ENCODE measurements at regions not wholly inside any gene's neighbourhood (a gene's known extent, or its start where the extent isn't known, plus 50 kb on each side); places are given as distances from the start of the nearest gene placed in this dataset.
"Not testable (repeated sequence)": the region's sequence is repeated elsewhere in the genome, so short reads cannot be mapped to it uniquely, and the experiment has no call there.

DNA sequence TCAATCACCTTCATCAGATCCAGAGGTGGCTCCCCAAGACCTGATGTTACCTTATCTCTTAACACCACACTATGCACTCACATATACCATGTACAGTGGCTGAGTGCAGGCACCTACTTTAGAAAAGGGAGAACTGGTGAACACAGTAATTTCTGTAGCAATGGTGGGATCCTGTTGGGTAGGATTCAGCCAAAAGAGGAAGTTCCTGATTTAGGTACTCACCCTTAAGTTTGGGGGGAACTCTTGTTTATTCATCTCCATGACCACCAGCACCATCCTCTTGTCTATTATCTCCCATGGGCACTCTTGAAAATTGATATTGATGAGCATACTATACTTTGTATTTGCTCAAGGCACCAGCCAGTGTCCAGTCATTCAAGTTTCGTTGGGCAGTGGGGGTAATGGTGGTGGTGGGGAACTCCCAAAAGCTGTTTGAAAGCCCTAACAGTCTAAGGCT is 324.4 kb downstream of the LMO7 start:
- WGBS: 76% methylated on average over 1 of the region's 1 CpG
- no peaks in the 10 kb centered on the region for H3K9me3 ChIP-seq (ENCODE audit: insufficient read depth, low read depth, low read length)
- no peaks in the 10 kb centered on the region for H3K36me3 ChIP-seq (ENCODE audit: insufficient read depth, low read length)
- no peak overlapping the region for H3K27ac ChIP-seq (ENCODE audit: low read depth, low read length)
- H3K4me1 ChIP-seq (ENCODE audit: insufficient read depth, low read length): no peaks in the 10 kb centered on the region; the same call in 1 of the 2 replicates
- H3K27me3 ChIP-seq (ENCODE audit: insufficient read depth, low read length): no peaks in the 10 kb centered on the region
- H3K4me3 ChIP-seq (ENCODE audit: low read length): no peak overlapping the region
- H3K9ac ChIP-seq (ENCODE audit: low read depth, low read length): no peak overlapping the region

DNA sequence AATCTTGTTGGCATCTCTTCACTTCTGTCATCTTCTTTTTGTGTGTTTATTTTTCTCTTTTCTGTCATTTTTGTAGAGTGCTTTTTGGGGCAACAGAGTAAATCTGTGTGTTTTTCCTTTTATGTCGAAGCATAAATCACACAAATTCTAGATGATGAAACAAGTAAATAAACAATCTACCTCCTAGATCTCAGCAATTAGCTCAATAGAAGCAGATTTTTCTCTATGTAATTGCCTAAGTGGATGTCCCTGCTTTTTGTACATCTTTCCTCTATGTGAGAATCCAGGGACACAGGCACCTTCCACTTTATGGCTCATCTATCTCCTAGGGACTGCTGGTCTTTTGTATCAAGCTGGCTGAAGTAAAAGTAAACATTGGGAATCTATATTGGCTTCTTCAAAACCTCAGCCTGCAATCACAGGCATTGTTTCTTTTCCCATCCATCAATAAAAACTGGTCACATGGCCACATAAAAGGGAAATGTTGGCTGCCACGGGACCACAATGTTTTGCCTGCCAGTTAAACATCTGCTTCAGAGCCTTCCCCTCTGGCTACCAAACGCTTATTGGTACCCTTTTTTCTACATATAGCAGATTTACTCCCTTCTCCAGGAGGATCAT is 323.8 kb downstream of the LMO7 start:
- Histone ChIP-seq H3K4me1 (ENCODE audit: insufficient read depth, low read length) (no peaks in the 10 kb centered on the region; the same call in 1 of the 2 replicates), H3K27ac (ENCODE audit: low read depth, low read length) (no peak overlapping the region), H3K9me3 (ENCODE audit: insufficient read depth, low read depth, low read length) (no peaks in the 10 kb centered on the region), H3K36me3 (ENCODE audit: insufficient read depth, low read length) (no peaks in the 10 kb centered on the region), H3K4me3 (ENCODE audit: low read length) (no peak overlapping the region), H3K9ac (ENCODE audit: low read depth, low read length) (no peak overlapping the region), H3K27me3 (ENCODE audit: insufficient read depth, low read length) (no peaks in the 10 kb centered on the region)
- 83% methylated on average over 3 of the region's 3 CpGs for WGBS

DNA sequence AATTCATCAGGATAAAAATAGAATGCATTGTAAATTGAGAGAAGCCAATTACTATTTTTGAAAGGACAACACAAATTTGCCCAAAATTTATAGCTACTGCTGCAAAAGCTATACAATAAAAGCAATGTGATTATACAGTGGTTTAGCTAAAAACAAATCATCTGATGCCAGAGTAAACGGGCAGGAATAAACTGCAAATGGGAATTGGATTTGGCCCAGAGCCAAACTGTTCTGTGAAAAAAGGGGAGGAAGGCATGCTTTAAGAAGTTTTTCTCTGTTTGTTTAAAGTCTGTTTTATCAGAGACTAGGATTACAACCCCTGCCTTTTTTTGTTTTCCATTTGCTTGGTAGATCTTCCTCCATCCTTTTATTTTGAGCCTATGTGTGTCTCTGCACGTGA is 317.5 kb downstream of the LMO7 start:
- H3K36me3 ChIP-seq (ENCODE audit: insufficient read depth, low read length); H3K4me3 ChIP-seq (ENCODE audit: low read length); H3K4me1 ChIP-seq (ENCODE audit: insufficient read depth, low read length); H3K27me3 ChIP-seq (ENCODE audit: insufficient read depth, low read length); H3K9ac ChIP-seq (ENCODE audit: low read depth, low read length); H3K9me3 ChIP-seq (ENCODE audit: insufficient read depth, low read depth, low read length); H3K27ac ChIP-seq (ENCODE audit: low read depth, low read length): not testable (repeated sequence)
- WGBS: 89% methylated on average over 1 of the region's 2 CpGs

DNA sequence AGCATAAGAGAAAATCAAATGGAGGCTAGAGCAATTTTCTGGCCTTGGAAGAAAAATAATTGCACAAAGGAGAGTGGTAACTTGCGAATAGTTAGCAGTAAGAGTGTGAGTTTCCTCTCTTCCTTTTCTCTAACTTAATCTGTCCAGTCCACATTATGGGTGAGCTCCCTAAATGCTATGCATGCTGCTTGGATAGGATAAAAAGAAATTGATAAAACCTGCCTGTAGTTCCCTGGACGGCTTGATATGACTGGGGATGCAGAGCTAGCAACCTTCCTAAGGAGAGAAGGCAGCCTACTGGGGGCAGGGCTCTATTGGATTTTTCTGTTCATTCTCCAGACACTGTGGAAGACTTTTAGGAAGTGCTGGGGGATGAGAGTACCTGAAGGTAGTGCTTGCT is 311.3 kb downstream of the LMO7 start:
- 95% methylated on average over 2 of the region's 2 CpGs for WGBS
- H3K4me3 ChIP-seq (ENCODE audit: low read length): no peak overlapping the region

DNA sequence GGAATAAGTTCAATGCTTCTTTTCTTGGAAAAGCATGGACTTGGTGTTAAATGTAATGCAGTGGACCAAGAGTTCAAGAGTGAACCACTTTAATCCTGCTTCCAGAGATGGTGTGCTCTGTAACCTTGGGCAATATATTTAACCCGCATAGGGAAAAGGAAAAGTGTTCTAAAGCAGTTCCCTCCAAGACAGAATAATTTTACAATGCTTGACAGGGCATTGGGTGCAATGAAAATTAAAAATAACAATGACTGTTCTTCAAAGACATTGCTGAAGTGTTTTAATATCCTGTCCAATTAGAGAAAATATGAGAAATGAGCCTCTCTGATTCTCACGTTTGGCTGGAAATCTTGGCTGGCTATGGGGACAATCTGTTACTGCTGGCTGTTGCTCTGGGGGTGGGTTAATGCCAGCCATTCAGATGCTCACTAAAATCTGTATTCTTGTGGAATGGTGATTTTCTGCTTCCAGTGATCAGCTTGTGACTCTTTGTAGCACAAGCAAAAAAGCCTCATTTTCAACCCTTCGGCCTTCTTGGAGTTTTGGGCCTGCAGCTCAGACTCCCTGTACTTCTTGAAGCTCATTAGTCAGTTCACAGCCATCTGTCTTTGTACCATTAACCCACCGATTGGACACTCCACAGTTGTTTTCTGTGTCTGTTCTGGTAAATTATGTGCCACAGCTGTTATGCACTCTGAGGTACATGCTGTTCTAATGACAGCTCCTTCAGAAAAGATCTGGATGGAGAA is 310.6 kb downstream of the LMO7 start:
- no peak overlapping the region for H3K27ac ChIP-seq (ENCODE audit: low read depth, low read length)
- H3K4me3 ChIP-seq (ENCODE audit: low read length): no peak overlapping the region
- H3K36me3 ChIP-seq (ENCODE audit: insufficient read depth, low read length): no peaks in the 10 kb centered on the region
- no peak overlapping the region for H3K9ac ChIP-seq (ENCODE audit: low read depth, low read length)
- no peaks in the 10 kb centered on the region for H3K9me3 ChIP-seq (ENCODE audit: insufficient read depth, low read depth, low read length)
- no peaks in the 10 kb centered on the region for H3K27me3 ChIP-seq (ENCODE audit: insufficient read depth, low read length)
- 93% methylated on average over 4 of the region's 4 CpGs for WGBS
- H3K4me1 ChIP-seq (ENCODE audit: insufficient read depth, low read length): no peaks in the 10 kb centered on the region

More for the DNA sequence above, 311.3 kb downstream of the LMO7 start:
- Histone ChIP-seq H3K27me3 (ENCODE audit: insufficient read depth, low read length) (no peaks in the 10 kb centered on the region), H3K9ac (ENCODE audit: low read depth, low read length) (no peak overlapping the region), H3K9me3 (ENCODE audit: insufficient read depth, low read depth, low read length) (no peaks in the 10 kb centered on the region), H3K36me3 (ENCODE audit: insufficient read depth, low read length) (no peaks in the 10 kb centered on the region), H3K4me1 (ENCODE audit: insufficient read depth, low read length) (no peaks in the 10 kb centered on the region), H3K27ac (ENCODE audit: low read depth, low read length) (no peak overlapping the region)

DNA sequence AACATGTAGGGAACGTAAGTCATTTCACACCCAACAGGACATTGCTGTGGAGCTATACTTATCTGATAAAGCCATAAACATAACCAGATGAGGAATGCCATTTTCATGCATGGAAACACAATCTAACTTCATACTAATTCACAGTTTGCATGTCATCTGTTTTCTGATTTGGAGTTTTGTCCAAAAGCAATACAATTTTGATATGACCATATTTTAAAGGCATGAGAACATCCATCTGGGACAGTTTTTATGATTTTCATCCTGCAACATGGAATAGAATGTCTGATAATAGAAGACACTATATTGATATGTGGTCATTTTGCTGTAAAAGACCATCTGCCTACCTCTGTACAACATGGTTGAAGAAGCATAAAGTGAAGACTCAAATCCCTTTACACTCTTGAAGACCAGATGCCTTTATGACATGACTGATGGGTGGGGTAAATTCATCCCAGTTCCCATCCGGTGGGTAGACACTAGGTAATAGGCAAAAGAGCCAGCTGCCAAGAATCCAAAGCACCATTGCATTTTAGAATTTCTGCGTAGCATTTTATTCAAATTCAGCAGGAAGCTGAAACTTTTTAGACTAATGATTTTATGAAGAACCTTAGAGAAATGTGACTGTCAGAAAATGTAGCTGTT is 309.8 kb downstream of the LMO7 start:
- H3K27me3 ChIP-seq (ENCODE audit: insufficient read depth, low read length): no peaks in the 10 kb centered on the region
- no peaks in the 10 kb centered on the region for H3K4me1 ChIP-seq (ENCODE audit: insufficient read depth, low read length)
- H3K27ac ChIP-seq (ENCODE audit: low read depth, low read length): no peak overlapping the region
- no peak overlapping the region for H3K4me3 ChIP-seq (ENCODE audit: low read length)
- WGBS: 96% methylated on average over 3 of the region's 3 CpGs
- H3K36me3 ChIP-seq (ENCODE audit: insufficient read depth, low read length): no peaks in the 10 kb centered on the region
- no peaks in the 10 kb centered on the region for H3K9me3 ChIP-seq (ENCODE audit: insufficient read depth, low read depth, low read length)
- no peak overlapping the region for H3K9ac ChIP-seq (ENCODE audit: low read depth, low read length)

DNA sequence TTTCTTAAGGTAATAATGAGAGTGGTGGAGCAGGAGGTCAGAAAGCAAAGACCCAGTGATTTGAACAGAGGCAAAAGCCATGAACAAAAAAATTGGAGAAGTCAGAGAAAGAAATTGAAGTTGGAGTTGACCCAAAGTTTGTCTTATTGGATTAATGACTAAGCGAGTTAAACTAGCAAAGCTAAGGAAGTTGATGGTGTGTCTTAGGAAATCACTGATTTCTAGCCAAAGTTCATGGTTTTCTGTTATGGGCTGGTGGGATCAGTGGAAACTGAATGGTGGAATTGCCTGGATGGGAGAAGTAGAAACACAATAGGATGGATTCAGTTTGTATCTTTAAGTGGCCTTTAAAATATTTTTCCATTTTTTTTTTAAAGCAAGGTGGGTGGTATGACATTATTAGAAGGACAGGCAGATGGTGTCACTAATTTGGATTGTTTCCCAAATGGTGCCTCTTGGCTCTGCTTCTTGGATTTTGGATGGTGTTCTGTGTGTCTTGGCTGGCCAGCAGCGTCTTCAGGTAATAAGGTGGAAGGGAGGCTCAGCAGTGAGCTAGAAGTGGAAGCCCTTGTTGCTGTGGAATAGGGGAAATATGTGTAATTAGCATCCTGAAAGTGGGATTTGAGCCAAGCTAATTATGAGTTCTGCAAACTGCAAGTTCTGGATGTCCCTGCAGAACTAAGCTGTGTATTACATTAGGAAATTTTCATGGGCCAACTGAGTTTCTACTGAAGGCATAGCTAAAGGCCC is 302.9 kb downstream of the LMO7 start:
- H3K27me3 ChIP-seq (ENCODE audit: insufficient read depth, low read length): no peaks in the 10 kb centered on the region
- no peaks in the 10 kb centered on the region for H3K9me3 ChIP-seq (ENCODE audit: insufficient read depth, low read depth, low read length)
- H3K4me1 ChIP-seq (ENCODE audit: insufficient read depth, low read length): no peaks in the 10 kb centered on the region
- H3K36me3 ChIP-seq (ENCODE audit: insufficient read depth, low read length): no peaks in the 10 kb centered on the region
- no peak overlapping the region for H3K9ac ChIP-seq (ENCODE audit: low read depth, low read length)
- whole genome bisulfite sequencing: 94% methylated on average over 2 of the region's 2 CpGs
- no peak overlapping the region for H3K27ac ChIP-seq (ENCODE audit: low read depth, low read length)
- no peak overlapping the region for H3K4me3 ChIP-seq (ENCODE audit: low read length)

DNA sequence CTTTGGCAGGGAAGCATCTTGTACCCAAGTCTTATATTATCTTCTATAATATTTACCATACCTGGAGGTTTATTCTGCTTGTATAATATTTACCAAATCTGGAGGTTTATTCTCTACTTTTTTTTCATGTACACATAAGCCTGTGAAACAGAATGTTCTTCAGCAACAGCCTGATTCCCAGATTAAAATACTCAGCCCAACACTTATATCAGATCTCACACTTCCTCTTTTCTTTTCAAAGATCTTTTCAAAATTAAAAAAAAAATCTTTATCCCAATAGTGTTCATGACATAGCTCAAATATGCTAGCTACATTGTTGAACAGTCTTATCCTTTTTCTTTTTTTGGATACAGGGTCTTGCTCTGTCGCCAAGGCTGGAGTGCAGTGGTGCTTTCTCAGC is 300.7 kb downstream of the LMO7 start:
- no peaks in the 10 kb centered on the region for H3K27me3 ChIP-seq (ENCODE audit: insufficient read depth, low read length)
- WGBS: 100% methylated on average over 1 of the region's 1 CpG
- no peak overlapping the region for H3K9ac ChIP-seq (ENCODE audit: low read depth, low read length)
- no peak overlapping the region for H3K4me3 ChIP-seq (ENCODE audit: low read length)
- H3K27ac ChIP-seq (ENCODE audit: low read depth, low read length): no peak overlapping the region
- no peaks in the 10 kb centered on the region for H3K4me1 ChIP-seq (ENCODE audit: insufficient read depth, low read length)
- H3K9me3 ChIP-seq (ENCODE audit: insufficient read depth, low read depth, low read length): no peaks in the 10 kb centered on the region
- no peaks in the 10 kb centered on the region for H3K36me3 ChIP-seq (ENCODE audit: insufficient read depth, low read length)

DNA sequence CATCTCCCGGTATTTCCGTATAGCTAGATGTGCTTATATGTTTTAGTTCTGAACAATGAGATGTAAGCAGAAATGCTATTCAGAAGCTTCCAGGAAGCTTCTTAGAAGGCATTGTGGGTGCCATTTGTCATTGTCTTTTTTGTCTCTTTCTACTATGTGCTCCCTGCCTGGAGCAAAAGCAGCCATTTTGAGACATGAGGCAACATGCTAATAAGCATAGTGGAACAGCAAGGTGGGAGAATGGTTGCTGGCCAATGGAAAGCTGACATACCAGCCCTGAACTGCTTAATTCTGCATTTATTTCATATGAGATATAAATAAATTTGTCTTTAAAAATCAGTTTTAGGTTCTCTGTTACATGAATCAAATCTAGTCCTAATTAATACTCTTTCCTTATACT is 299.7 kb downstream of the LMO7 start:
- Histone ChIP-seq H3K27me3 (ENCODE audit: insufficient read depth, low read length) (no peaks in the 10 kb centered on the region), H3K36me3 (ENCODE audit: insufficient read depth, low read length) (no peaks in the 10 kb centered on the region), H3K9ac (ENCODE audit: low read depth, low read length) (no peak overlapping the region), H3K4me1 (ENCODE audit: insufficient read depth, low read length) (no peaks in the 10 kb centered on the region), H3K27ac (ENCODE audit: low read depth, low read length) (no peak overlapping the region), H3K4me3 (ENCODE audit: low read length) (no peak overlapping the region), H3K9me3 (ENCODE audit: insufficient read depth, low read depth, low read length) (no peaks in the 10 kb centered on the region)
- 99% methylated on average over 2 of the region's 2 CpGs for WGBS

DNA sequence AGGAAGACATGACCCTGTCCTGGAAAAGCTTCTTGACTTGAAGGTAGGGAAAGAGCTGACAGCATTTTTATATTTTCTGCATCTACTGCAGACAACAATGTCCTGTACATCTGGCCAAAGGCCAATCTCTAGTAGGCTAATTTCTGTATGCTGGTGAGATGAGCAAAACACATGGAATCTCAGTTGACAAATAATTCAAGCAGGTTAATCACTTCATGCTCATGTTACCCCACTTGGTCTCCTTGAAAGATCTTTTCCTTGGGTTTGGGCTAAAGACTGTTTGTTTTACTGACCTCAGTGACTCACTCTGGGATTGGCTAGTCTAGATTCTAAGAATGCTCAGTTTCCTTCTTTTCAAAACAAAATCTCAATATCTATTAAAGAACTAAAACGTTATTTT is 298.8 kb downstream of the LMO7 start:
- Histone ChIP-seq H3K27ac (ENCODE audit: low read depth, low read length) (no peak overlapping the region), H3K9ac (ENCODE audit: low read depth, low read length) (no peak overlapping the region), H3K4me1 (ENCODE audit: insufficient read depth, low read length) (no peaks in the 10 kb centered on the region), H3K36me3 (ENCODE audit: insufficient read depth, low read length) (no peaks in the 10 kb centered on the region), H3K27me3 (ENCODE audit: insufficient read depth, low read length) (no peaks in the 10 kb centered on the region), H3K9me3 (ENCODE audit: insufficient read depth, low read depth, low read length) (no peaks in the 10 kb centered on the region), H3K4me3 (ENCODE audit: low read length) (no peak overlapping the region)
- WGBS: no CpG with 5 or more reads among the region's 1 CpG

DNA sequence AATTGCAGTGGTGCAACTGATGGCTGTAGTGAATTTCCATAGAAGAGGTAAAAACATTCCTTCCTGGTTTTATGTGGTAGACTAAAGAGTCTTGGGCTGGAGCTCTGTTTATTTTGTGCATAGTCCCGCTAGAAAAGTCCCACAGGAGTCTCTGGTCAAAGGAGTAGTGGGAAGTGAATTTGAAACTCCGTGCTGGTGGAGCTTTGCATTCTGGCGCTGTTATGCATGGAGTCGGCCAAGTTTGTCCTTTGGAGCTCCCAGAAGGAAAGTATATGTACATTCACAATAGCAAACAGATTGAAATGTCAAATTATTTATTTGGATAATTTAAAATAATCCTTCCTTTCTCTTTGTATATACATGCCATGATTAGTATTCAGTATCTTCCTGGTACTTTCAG is 296.5 kb downstream of the LMO7 start:
- no peak overlapping the region for H3K4me3 ChIP-seq (ENCODE audit: low read length)
- 95% methylated on average over 3 of the region's 4 CpGs for WGBS

More for the DNA sequence above, 296.5 kb downstream of the LMO7 start:
- Histone ChIP-seq H3K27ac (ENCODE audit: low read depth, low read length) (no peak overlapping the region), H3K9ac (ENCODE audit: low read depth, low read length) (no peak overlapping the region), H3K9me3 (ENCODE audit: insufficient read depth, low read depth, low read length) (no peaks in the 10 kb centered on the region), H3K4me1 (ENCODE audit: insufficient read depth, low read length) (no peaks in the 10 kb centered on the region), H3K36me3 (ENCODE audit: insufficient read depth, low read length) (no peaks in the 10 kb centered on the region), H3K27me3 (ENCODE audit: insufficient read depth, low read length) (no peaks in the 10 kb centered on the region)

Measured in HUES64 (cell line).